ENCODE measurements at regions not wholly inside any gene's neighbourhood (a gene's known extent, or its start where the extent isn't known, plus 50 kb on each side); places are given as distances from the start of the nearest gene placed in this dataset.

DNA sequence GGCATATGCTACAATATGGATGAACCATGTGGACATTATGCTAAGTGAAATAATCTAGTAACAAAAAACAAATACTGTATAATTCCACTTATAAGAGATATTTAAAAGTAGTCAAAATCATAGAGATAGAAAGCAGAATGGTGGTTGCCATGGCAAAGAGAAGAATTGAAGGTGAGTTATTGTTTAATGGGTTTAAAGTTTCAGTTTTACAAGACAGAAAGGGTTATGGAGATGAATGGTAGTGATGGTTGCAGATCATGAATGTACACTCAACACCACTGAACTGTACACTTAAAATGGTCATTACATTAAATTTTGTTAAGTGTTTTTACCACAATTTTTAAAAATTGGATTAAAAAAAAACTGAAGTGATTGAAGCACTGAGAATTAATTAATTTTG, 298.2 kb upstream of the ZC3H15 start:
- DNase-seq: no peak

DNA sequence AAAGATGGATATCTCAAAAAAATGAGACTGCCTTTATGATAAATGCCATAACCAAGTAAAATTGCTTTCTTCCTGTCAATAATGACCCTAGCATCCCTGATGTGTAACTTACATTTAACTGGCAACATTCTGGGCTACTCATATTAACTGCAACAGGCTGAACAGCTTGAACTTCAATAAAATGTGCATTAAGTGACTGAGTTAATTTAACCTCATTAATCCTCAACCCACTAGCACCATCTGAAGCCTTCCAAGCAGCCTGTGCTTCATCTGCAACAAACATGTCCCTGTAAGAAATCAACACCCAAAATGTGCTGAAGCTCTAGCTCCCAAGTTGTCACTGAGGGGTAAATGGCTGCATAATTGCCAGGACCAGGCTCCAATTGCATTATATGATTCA, 296.2 kb upstream of the ZC3H15 start:
- DNase-seq: no peak

DNA sequence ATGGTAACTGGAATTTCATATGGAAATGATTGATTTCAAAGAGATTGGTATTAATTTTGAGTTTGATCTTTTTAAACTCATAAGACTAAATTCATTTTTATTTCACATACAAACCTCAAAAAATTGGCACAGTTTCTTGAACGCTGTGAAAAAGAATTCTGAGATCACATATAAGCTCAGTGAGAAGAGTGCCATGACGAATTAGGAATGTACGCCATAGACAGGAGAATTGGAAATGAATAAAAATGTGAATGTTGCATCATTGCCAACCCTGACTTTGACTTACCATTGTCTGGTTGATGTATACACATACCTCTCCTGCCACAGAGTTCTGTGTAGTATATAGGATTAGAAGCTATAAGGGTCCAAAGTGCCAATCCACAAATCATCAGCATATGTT, 290.4 kb upstream of the ZC3H15 start:
- no peak for DNase-seq

DNA sequence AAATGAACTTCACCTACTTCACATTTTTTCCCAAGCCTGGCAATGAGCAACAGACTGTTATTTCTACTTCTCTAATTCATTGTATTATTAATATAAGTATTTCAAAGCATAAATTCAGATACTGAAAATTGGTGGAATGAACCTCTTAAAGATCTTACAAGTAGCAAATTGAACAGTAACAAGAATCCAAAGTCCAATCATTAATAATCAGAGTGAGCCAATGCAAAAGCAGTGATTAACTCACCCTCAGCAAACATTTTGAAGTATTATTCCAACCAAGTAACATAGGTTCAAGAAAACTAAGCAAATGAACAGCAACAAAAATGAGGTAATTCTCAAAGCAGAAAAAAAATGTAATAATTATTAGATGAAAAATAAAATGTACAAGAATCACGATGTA, 288.1 kb upstream of the ZC3H15 start:
- DNase-seq: no peak

DNA sequence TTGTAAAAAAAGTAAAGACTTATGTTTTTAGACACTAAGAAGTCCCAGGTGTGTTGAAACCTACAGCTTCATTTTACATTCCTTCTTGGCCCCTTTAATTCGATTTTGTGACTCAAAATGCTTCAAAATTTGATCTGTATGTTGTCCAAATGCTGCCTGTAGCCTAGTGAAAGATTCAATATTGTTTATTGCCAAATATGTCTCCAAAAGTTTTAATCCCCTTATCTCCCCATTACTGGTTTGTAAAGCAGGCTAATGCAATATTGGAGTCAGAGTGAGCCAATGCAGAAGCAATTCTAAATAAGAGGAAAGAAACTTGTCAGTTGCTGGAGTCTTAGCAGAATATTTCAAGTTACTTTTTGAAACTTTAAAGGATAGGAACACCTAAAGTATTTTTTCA, 287.0 kb upstream of the ZC3H15 start:
- DNase-seq: no peak

DNA sequence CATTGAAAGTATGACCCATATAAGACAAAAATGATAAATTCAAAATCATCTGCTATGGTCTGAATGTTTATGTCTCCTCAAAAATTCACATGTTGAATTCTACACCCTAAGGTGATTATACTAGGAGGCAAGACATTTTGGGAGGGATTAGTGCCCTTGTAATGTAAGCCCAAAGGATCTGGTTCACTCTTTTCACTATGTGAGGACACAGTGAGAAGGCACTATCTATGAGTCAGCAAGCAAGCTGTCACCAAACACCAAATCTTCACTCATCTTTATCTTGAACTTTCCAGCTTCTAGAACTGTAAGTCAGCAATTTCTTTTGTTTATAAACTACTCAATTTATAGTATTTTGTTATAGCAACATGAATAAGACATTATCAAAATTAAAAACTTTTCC, 284.7 kb upstream of the ZC3H15 start:
- DNase-seq: no peak

DNA sequence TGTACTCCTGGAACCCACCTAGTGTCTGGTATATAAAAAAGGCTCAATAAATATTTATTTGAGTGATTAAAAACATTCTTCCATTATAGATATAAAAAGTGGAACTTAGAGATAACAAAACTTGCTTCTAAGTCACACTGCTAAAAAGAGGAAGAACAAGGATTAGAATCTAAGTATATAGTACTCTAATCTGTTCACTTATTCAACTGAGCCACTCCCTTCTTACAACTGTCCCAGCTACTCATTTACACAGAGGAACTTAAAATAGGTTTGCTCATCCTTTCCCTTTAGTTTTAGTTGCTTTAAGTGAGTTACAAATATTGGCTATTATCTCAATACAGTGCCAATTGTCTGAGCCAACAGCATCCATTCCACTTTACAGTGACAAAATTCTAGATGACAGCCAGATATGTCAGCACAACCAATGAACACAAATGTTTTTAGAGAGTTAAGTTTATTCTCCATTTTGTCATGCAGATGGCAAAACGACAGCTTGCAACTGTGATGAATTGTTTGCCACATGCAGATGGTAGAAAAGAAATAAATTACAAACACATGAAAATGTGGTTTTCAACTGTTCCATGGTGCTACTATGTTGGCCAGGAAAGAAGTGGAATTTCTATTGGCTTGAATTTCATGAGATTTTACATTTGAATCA, 280.7 kb upstream of the ZC3H15 start:
- DNase-seq: no peak

DNA sequence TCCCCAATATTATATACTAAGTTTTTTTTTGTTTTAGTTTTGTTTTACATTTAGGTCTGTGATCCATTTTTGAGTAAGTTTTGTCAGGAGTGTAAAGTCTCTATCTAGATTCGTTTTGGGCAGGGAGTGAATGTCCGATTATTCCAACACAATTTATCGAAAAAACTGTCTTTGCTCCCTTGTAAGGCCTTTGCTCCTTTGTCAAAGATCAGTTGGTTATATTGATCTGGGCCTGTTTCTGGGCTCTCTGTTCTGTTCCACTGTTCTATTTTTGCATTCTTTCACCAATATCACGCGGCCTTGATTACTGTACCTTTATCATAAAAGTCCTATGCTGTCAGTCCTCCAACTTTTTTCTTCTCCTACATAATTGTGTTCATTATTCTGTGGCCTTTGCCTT, 276.5 kb upstream of the ZC3H15 start:
- DNase-seq: no peak

DNA sequence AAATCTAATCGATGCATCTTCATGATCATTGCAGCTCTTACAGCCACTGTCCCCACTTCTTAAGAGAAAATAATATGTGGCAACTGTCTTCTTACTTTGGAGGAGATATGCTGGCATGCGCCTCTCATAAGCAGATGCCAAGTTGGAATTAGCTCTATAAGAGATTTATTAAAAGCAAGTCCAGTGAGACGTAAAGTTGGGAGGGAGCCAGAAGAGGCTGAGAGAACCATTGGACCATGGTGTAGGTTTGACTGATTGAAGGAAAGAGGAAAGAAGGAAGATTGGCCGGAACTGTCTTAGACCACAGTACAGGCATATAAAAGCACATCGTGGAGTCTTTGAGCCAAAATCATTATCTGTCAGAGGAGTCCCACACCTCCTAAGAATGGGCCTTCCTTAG, 265.7 kb upstream of the ZC3H15 start:
- DNase-seq: no peak

DNA sequence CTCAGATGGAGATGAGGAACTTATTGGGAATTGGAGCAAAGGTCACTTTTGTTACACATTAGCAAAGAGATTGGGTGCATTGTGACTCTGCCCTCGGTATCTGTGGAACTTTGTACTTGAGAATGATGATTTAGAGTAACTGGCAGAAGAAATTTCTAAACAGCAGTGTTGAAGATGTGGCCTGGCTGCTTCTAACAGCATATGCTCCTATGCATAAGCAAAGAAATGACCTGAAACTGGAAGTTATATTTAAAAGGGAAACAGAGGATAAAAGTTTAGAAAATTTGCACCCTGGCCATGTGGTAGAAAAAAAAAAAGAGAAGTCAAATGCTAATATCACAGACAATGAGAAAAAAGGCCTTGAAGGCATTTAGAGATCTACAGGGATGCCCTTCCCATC, 256.8 kb upstream of the ZC3H15 start:
- DNase-seq: no peak

DNA sequence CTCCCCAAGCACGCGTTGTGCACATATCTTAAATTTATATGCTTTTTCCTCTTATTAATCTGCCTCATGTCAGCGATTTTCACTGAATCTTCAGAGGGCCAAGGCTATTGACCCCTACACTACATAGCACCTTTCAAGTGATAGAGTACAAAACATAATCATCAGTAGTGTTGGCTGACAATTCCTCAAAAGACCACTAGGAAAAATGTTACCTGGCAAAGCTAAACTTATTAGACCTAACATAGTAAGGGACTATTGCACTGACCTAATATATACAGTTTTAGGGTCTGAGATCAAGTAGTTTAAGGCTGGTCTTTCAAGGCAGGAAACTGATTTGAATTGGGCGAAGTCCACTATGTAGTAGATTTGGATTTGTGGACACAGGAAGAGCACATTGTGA, 244.2 kb upstream of the ZC3H15 start:
- no peak for DNase-seq

DNA sequence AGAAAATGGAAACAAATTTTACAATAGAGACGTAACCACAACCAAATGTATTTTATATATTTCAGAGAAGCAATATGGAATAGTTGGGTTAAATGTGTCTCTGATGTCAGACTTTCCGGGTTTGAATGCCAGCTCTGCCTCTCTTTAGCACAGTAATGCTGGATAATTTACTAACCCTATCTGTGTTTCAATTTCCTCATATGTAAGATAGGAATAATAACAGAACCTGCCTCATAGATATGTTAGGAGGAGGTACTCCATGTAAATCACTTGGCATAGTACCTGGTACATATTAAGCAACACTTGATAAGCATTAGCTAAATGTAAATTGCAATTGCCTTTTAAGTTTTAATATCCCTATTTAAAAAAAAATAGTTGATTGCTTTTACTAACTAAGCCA, 231.3 kb upstream of the ZC3H15 start:
- DNase-seq: no peak

DNA sequence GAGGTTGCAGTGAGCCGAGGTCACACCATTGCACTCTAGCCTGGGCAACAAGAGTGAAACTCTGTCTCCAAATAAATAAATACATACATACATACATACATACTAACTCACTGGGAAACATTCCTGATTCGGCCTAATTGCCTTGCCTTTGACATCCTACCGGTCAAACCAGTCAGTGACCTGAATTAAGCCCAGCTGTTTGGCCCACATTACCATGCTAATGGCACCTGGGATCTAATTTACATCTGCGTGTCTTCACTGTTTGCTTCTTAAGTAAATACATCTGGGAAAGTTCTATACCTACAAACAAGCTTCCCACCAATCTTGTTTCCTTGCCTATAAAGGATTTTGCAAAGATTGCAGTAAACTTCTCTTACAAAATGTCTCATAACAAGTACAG, 230.2 kb upstream of the ZC3H15 start:
- DNase-seq: no peak

DNA sequence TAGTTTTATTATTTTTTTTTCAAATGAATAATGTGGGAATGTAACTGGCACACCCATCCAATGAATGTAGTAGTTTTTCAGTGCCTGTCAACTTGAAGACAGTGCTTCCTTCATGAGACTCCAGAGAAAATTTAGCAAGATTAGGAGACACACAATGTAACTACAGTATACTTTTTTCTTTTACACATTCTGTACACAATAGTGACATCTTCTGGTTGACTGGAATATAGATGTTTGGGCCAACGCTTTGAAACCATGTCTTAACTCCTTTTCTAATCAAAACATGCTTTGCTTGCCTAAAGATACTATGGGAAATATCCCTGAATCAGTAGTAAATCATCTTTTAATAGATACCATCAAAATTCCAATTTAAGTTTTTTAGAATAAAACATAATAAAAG, 229.5 kb upstream of the ZC3H15 start:
- peak; percentile 60 for DNase-seq

DNA sequence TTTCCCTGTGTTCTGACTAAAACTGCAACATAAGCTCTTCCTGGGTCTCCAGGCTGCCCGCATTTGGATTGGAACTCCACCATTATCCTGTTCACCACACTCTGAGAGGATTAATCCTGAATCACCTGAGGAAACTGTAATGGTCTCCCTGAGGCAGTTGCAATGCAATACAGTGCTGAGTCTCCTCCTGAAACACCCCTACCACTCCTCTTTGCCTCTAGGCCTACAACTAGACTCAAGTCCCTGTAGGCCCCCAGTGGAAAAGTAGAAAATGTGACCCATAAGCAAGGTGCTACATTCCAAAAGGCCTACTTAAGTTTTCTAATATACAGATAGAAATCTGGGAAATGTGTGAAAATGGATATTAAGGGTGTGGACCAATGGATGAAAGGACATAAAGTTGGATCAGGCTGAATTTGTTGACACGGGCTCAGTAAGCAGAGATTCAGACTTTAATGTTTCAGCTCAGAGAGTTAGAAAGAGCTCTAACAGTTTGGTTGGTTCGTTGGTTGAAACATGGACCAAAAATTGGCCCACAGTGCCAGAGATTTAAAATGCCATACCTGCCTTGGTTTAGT, 222.3 kb upstream of the ZC3H15 start:
- no peak for DNase-seq

DNA sequence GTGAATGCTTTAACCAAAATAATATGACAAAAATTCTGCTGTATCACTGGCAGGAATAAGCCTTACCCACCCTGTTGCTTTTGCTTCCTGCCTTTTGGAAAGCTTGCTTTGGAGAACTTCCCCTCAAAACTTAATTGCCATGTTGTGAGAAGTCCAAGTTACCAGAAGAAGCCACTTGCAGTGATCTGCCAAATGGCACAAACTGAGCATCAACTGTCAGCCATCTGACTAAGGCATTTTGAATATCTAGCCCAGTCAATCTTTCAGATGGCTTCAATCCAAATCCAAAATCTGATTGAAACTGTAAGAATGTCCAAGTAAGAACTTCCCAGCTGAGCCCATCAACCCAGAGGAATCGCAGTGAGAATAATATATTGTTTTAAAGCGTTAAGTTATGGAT, 216.5 kb upstream of the ZC3H15 start:
- no peak for DNase-seq

DNA sequence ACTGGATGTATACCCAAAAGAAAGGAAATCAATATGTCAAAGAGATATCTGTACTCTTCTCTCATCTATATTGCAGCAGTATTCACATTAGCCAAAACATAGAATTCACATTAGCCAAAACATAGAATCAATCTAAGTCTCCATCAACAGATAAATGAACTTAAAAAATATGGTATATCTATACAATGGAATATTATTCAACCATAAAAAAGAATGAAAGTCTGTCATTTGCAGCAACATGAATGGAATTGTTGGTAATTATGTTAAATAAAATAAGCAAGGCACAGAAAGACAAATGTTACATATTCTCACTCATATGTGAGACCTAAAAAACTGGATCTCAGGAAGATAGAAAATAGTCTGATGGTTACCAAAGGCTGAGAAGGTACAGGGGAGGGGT, 212.1 kb upstream of the ZC3H15 start:
- no peak for DNase-seq

DNA sequence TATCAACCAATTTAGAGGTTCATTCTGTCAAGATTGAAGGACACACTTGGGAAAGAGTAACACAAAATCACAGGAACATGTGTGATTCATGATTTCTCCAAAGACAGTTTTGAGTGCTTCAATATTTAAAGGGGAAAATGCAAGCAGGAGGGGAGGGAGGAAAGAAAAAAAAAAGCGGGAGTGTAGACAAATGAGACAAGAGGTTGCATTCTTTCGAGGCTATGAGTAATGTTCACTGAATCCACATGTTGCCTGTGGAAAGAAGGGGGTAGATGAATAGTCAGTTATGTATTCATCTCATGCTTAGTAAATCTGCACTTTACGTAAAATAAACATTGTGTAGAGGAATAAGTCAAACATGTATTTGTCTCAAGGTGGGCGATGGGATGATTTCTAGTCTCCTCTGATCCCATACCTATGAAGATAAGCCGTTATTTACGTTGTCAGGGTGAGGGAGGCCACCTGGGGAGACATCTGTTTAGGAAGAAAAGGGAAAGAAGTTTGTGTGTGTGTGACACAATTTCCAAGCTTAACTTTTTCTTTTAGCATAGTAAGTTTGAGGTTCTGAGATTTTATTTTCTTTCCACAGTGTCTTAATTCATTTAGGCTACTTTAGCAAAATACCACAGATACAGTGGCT, 211.0 kb upstream of the ZC3H15 start:
- no peak for DNase-seq

DNA sequence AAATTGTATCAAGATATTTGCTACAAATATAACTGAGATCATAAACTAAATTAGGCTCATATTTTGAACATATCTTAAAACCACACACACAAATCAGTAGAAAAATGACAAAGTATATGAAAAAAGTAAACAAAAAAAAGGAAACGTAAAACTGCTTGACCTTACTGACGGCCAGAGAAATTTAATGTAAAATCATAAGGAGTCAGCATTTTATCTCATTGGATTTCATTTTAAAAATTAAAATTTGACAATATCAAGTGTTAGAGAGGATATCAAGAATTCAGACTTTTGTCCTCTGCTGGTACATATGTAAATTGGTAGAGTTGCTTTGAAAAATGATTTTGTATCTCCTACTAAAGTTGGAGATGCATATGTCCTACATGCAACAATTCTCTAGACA, 209.2 kb upstream of the ZC3H15 start:
- no peak for DNase-seq

DNA sequence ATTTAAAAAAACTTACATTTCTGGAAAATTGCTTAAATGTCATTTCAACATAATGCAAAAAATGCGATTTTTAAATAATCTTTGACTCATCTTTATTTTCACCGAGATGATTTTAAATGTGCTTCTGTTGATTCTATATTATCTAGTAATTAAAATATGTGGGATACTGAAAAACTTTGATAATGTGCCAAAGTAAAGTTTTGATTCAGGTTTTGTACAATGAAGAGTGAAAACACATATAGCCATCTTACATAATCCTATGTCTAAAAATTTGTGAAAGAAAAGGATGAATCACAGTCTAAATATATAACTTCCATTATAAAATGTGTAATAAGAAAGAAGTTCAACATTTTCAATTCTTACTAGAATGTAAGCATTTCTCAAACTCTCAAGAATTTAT, 204.3 kb upstream of the ZC3H15 start:
- DNase-seq: no peak

DNA sequence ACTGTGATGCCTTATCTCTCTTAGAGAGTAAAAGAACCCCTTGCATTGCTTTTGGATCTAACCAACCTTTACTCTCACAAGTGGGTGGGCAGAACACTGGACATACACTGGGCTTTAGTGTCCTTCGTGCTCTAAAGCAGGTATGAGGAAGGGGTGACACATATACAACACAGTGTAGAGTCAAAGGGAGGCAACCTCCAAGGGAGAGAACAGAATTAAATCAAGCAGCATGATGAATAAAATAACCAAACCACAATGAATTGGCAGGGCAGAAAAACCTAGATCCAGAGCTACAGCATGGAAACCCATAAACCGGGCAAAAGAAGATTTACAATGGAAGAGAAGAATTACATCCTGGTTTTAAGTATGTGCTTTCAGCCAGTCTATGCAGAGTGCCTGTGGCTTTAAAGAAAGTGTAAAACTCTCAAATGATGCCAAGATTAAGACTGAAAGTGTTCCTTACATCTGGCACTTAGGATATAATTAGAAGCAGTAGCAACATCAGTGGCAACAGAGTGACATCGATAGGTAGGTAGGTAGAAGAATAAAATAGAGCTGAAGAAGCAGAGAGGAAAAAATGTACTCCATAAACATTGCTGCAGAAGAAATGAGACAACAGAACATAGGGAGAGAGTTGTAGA, 191.7 kb upstream of the ZC3H15 start:
- DNase-seq: no peak

DNA sequence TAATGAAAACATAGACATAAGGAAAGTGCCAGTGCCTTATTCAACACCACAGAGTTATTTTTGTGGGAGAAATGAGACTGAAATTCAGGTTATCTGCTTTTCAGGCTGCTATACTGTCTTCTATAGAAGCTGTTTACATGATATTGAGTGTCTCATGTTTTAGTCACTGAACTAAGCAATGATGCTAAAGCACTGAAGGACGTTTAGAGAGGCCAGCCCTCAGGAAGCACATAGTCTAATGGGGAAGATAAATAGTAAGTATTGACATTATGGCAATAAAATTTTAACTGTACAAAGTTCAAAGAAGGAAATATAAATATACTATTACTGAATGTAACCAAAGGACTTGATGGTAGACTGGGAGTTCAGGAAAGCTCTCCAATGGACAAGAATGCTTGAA, 186.4 kb upstream of the ZC3H15 start:
- DNase-seq: no peak

DNA sequence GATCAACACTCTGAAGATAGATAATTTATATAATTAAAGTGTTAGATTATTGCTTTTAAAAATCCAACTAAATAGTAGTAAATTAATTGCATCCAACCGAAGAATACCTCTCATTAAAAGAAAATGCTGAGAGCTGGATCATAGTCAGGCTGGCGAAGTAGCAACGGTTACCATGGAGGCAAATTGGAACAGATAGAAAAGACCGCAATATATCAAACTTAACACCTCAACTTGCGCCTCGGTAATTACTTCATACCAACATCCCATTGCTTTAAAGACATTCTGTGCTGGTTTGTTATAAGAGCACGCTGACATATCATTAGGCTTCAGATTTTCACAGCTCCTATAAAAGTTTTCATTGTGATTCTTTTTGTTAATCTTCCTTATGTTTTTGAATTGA, 183.8 kb upstream of the ZC3H15 start:
- no peak for DNase-seq

DNA sequence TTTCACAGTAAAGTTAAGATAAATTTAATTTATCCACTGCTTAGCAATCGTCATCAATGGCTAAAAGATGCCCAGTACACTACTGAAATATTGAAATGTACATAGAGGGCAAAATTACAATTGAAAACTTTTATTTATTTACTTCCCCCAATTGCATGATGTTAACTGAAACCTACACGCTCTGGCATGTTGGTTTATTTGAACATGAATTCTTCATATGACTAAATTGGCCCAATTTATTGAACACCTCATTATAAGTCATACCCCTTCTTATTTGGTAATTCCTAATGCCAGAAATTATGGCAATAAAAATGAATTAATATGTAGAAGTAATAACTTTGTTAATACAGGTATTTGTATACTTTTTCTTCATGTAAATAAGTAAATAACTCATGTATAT, 183.0 kb upstream of the ZC3H15 start:
- DNase-seq: no peak

All from left kidney (tissue), 1 donor.